ENCODE measurements at regions not wholly inside any gene's neighbourhood (a gene's known extent, or its start where the extent isn't known, plus 50 kb on each side); places are given as distances from the start of the nearest gene placed in this dataset.

- no peak for DNase-seq (ENCODE audit: low read depth)
- TF ChIP-seq CTCF (IDR thresholded peaks at IDR 0.05; ENCODE audit: insufficient read depth, low read depth, low read length): no peak
- no peak overlapping the region for H3K4me3 ChIP-seq (ENCODE audit: low read depth, low read length)
Measured at GRCh38 chr3:70400194-70400593, 87.8 kb upstream of the MDFIC2 start.

- DNase-seq (ENCODE audit: low read depth): no peak
- H3K4me3 ChIP-seq (ENCODE audit: low read depth, low read length): no peak overlapping the region
- no peak for TF ChIP-seq CTCF (IDR thresholded peaks at IDR 0.05; ENCODE audit: insufficient read depth, low read depth, low read length)
Measured at GRCh38 chr3:70393881-70394612, 81.6 kb upstream of the MDFIC2 start.

GRCh38 chr3:70392227-70392626 is 79.8 kb upstream of the MDFIC2 start:
- no peak for TF ChIP-seq CTCF (IDR thresholded peaks at IDR 0.05; ENCODE audit: insufficient read depth, low read depth, low read length)
- no peak overlapping the region for H3K4me3 ChIP-seq (ENCODE audit: low read depth, low read length)
- no peak for DNase-seq (ENCODE audit: low read depth)

- DNase-seq (ENCODE audit: low read depth): no peak
- no peak overlapping the region for H3K4me3 ChIP-seq (ENCODE audit: low read depth, low read length)
- TF ChIP-seq CTCF (IDR thresholded peaks at IDR 0.05; ENCODE audit: insufficient read depth, low read depth, low read length): no peak
Measured at GRCh38 chr3:70387889-70388288, 75.5 kb upstream of the MDFIC2 start.

GRCh38 chr3:70386846-70387245 is 74.4 kb upstream of the MDFIC2 start:
- no peak for TF ChIP-seq CTCF (IDR thresholded peaks at IDR 0.05; ENCODE audit: insufficient read depth, low read depth, low read length)
- DNase-seq (ENCODE audit: low read depth): no peak
- H3K4me3 ChIP-seq (ENCODE audit: low read depth, low read length): no peak overlapping the region

- H3K4me3 ChIP-seq (ENCODE audit: low read depth, low read length): no peak overlapping the region
- no peak for TF ChIP-seq CTCF (IDR thresholded peaks at IDR 0.05; ENCODE audit: insufficient read depth, low read depth, low read length)
- DNase-seq (ENCODE audit: low read depth): no peak
Measured at GRCh38 chr3:70386043-70386442, 73.6 kb upstream of the MDFIC2 start.

- DNase-seq (ENCODE audit: low read depth): no peak
- no peak for TF ChIP-seq CTCF (IDR thresholded peaks at IDR 0.05; ENCODE audit: insufficient read depth, low read depth, low read length)
- no peak overlapping the region for H3K4me3 ChIP-seq (ENCODE audit: low read depth, low read length)
Measured at GRCh38 chr3:70383360-70383831, 71.0 kb upstream of the MDFIC2 start.

Data from fibroblast of villous mesenchyme (primary cell).